GM12872 (cell line): ENCODE measurements at regions not wholly inside any gene's neighbourhood (a gene's known extent, or its start where the extent isn't known, plus 50 kb on each side); places are given as distances from the start of the nearest gene placed in this dataset.

ENCODE experiments used
- TF ChIP-seq, protein P1 (sequence below): IDR thresholded peaks from 3 replicates; pipeline ENCODE4 v1.5.1; 2011; ENCODE audit warnings: low read depth, mild to moderate bottlenecking, low read length, moderate library complexity; ENCODE audit not compliant: insufficient read depth

DNA sequence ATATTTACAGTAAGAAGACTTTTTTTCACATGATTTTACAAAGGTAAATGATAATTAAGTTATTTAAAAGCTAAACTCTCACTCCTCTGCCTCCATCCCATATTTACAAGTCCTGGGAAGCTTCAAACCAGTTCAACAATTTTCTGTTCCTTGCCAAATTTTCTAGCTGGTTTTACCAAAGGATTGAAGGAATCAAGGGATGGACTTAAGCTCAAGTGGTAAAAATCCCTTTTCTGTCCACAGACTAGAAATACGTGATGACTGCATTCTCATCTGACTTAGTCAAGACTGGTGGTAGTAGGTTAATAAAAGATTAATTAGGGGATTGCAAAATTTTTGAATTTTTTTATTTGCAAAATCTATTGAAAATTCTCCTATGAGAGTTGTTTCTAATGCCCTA lies 297.3 kb downstream of the MTX2 start:
- TF ChIP-seq, protein P1, sequence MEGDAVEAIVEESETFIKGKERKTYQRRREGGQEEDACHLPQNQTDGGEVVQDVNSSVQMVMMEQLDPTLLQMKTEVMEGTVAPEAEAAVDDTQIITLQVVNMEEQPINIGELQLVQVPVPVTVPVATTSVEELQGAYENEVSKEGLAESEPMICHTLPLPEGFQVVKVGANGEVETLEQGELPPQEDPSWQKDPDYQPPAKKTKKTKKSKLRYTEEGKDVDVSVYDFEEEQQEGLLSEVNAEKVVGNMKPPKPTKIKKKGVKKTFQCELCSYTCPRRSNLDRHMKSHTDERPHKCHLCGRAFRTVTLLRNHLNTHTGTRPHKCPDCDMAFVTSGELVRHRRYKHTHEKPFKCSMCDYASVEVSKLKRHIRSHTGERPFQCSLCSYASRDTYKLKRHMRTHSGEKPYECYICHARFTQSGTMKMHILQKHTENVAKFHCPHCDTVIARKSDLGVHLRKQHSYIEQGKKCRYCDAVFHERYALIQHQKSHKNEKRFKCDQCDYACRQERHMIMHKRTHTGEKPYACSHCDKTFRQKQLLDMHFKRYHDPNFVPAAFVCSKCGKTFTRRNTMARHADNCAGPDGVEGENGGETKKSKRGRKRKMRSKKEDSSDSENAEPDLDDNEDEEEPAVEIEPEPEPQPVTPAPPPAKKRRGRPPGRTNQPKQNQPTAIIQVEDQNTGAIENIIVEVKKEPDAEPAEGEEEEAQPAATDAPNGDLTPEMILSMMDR, result no peak

DNA sequence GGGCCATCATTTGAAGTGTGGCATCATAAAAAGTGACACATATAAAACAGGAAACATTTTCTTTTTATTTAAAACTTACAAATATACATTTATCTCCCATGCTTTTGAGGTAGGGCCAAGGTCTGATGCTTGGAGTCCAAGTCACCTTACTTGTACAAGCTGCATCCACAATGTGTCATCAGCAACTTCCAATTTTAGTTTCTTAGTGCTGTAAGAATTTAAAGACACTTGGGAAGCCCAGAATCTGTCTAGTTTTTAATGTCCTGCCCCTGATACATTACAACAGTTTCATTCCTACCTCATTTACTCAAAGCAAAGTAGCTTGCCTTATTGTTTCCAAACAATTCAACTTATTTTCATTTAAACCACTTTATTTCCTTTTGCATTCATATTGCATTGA lies 297.7 kb downstream of the MTX2 start:
- TF ChIP-seq, protein P1, result no peak

DNA sequence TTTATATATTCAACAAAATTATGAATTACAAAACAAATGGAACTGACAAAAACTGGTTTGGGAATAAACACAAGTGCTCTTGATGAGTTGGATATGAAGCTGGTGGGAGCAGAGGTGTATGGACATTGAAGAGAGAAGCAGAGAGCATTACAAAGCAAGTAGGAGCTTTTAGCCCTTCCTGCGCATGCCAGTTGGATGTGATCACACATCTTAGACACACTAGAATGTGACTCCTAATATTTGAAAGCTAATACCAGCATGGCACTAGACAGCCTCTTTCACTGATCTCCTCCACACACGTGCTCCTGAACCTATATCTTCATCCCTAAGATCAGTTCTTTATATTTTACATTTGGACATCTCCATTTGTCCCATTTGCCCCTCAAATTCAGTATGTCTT lies 298.1 kb downstream of the MTX2 start:
- TF ChIP-seq, protein P1, result no peak

DNA sequence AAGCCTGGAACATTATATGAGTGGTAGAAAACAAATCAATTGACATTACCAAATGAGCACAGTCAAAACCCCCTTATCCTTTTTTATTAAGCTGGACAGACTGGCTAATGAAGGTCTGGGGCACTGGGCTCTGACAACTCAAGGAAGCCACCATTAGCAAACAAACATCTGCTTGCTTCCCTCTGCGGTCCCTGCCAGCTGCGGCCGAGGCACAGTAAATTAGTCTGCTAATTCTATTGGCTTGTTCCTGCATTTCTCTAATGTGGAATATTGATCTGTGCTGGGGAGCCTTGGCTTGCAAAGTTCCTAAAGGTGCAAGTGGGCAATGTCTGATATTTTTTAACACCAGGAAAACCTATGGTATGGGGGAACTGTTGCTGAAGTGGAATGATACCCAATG lies 300.3 kb downstream of the MTX2 start:
- TF ChIP-seq, protein P1, result no peak

DNA sequence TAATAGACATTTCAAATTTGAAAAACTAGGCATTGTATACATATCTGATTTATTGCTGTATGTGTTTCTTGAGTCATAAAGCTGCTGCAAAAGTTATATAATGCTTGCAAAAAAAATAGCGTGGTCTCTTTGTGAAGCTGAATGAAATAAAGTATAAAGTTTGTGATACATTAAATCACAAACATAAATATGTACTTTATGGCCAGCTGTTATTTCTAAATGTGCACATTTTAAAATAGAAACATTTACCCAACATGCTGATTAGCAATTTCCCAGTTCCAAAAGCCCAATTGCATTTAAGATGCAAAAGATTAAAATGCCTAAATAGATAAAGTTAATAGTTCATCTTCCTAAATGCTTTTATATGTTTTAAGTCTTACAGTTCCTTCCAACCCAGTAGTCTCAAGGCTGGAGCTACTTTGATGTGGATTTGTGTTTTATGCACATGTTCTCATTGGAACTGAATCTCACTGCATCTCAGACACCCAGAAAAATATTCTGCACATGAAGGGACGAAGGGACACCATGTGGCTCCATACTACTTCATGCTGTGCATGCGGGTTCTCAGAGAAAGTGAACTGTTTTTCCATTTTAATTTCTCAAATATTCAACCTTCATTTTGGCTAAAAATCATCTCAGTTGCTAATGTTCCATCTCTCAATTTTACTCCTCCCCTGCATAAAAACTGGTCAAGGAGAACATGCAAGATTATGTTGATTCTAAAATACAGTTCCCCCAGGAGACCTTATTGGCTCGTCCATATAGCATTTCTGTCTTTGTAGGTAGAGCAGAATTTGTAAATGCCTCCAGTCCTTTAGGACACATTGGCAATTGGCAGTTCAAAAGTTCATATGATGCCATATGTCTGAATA lies 304.6 kb downstream of the MTX2 start:
- TF ChIP-seq, protein P1, result no peak

DNA sequence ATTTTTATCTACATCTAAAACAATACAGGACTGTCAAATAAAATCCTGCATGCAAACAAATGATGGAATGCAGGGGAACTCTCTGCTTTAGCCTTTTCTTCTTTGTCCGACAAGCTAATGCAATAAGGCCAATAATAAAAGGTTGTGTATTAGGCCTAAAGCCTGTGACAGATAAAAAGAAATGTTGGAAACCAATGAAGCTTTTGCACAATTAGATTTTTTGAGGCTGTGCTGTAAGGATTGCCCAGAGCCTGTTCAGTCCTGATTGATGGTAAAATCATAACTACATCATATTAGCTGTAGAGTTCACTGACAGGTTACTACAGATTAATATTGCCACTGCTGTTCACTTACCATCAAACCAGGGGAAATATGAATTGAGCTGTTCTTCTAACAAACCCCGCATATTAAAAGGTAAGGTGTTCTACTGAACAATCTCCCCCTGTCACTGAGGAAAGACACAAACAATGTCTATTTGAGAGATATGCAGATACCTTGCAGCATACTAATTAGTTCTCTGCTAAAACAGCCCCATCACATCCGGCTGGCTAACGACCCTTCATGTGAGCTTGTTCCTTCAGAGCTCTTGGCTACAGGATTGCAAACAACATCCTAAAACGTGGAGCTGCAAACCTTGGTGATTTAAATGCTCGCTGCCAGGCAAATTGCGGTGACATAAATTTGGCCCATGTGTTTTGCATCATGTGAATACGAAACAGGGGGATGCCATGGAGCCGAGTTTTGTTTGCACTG lies 305.4 kb downstream of the MTX2 start:
- TF ChIP-seq, protein P1, result no peak

DNA sequence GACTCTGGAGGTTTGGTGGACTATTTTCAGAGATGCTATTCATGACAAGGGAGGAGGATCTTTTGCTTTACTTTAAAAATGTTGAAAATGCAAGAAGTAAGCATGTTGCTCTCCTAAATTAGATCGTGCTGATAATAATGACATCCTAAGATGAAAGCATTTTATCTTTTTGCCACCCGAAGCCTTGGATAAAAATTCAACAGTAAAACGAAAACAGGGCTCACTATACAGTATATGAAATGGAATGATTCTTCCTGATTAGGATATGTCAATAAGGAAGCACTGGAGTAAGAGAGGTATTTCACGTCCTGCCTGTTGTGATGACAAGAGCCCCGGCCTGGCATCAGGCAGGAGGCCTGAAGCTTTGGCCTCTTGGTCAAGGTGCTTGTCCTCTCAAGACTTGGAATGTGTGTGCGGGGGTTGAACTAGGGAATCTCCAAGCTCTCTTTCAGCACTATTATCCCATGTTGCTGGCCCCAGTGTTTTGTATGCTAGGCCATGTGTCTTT lies 306.0 kb downstream of the MTX2 start:
- TF ChIP-seq, protein P1, result no peak
